ENCODE measurements at regions not wholly inside any gene's neighbourhood (a gene's known extent, or its start where the extent isn't known, plus 50 kb on each side); places are given as distances from the start of the nearest gene placed in this dataset.

GRCh38 chr3:139182598-139182997 is 137.9 kb upstream of the PRR23C start:
- TF ChIP-seq CTCF (conservative IDR thresholded peaks at IDR 0.05; ENCODE audit: low read length), result no peak
- no peak for TF ChIP-seq EZH2phosphoT487 (IDR thresholded peaks at IDR 0.05; ENCODE audit: borderline replicate concordance, low read depth, low read length)
